GM18505 (cell line): ENCODE measurements at regions not wholly inside any gene's neighbourhood (a gene's known extent, or its start where the extent isn't known, plus 50 kb on each side); places are given as distances from the start of the nearest gene placed in this dataset.
"Not testable (repeated sequence)": the region's sequence is repeated elsewhere in the genome, so short reads cannot be mapped to it uniquely, and the experiment has no call there.

Source experiments
- ATAC-seq: cut with Tn5 transposase; IDR thresholded peaks from one replicate; pipeline ENCODE4 v1.9.1; 2021; ENCODE audit not compliant: unreplicated experiment
- POLR2A ChIP-seq: IDR thresholded peaks from 4 replicates; pipeline ENCODE4 v1.6.1; 2011; ENCODE audit warnings: borderline replicate concordance; ENCODE audit not compliant: insufficient read depth, insufficient read length; ENCODE audit errors: extremely low read depth

DNA sequence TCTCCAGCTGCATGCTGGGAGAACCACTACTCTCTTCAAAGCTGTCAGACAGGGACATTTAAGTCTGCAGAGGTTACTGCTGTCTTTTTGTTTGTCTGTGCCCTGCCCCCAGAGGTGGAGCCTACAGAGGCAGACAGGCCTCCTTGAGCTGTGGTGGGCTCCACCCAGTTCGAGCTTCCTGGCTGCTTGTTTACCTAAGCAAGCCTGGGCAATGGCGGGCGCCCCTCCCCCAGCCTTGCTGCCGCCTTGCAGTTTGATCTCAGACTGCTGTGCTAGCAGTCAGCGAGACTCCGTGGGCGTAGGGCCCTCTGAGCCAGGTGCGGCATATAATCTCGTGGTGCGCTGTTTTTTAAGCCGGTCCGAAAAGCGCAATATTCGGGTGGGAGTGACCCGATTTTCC, 215.0 kb downstream of the STIM2 start:
- ATAC-seq = not testable (repeated sequence)

DNA sequence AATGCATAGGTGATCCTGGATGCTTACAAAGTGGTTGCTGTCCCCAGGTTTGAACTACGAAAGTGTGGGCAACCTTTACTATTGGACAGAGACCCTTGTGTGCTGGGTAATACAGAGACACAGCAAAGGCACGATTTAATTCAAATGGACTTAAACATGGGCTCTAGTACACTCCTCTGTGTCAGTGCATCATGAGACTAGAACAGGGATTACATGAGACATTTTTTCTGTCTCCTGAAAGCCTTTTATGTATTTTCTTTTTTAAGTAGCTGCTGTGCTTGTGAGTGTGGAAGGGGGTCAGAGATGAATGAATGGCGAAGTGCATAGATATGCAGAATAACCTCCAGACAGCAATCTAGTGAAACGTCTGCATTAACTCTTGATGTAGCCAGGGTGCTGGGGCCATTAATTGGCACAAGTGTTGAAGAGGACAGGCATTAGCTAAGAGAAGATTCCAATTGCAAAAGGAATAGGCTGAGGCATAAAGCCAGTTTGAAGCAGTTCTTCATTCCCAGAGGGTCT, 218.4 kb downstream of the STIM2 start:
- ATAC-seq = no peak
- TF ChIP-seq POLR2A = no peak

DNA sequence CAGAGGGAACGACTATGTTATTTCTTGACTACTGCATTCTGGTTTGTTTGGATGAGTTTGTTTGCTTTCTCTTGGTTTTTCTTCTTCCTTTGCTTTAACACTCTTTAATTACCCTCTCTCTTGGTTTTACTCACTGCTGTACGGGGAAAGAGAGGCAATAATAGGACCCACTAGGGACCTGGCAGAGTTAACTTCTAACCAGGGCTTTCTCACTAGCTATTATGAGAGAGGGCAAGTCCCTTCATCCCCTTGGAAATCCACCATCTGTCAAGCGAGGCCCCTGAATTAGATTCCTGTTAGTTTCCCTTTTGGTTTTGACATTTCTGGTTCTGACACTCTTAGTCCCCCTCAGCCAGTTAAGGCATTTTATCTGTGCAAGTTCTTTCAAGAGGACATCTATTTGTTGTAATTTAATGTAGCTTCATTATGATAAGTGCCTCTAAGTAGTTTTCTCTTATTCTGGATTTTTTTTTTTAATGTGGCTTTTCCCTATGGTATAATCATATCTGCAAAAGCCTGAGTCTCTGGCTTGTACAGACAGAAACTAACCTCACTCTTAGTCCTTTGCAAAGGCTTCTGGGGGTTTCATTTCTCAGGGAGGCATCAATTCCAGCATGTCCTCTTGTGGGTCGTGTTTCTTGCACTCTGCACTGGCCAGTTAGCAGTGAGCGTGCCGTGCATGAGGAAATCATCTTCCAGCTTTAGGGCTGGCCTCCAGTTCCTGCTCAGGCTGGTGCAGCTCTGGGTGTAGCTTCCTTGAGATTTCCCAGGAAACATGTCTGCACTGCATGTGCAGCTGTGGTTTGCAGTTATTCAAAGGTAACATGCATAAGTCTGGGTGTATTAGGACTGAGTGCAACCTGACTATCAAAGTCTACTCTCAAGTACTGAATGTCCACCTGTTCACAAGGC, 221.3 kb downstream of the STIM2 start:
- no peak for TF ChIP-seq POLR2A
- ATAC-seq = no peak

DNA sequence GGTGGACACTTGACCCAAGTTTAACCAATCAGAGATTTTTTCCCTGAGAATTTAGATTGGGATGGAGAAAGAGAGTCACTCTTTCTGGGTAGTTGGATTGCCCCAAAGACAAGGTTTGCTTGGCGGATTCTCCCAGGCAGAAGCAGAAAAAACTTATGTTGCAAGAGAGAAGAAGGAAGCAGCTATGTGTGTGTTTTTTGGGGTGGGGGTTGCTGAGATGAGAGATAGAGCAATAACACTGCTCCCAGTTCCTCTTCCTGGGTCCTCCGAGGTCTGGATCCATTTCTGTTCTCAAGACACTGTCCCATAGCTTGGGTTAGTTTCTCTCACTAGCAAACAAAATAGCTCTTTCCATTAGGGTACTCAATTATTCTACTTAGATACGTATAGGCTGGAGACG, 222.1 kb downstream of the STIM2 start:
- no peak for ATAC-seq
- TF ChIP-seq POLR2A = no peak

DNA sequence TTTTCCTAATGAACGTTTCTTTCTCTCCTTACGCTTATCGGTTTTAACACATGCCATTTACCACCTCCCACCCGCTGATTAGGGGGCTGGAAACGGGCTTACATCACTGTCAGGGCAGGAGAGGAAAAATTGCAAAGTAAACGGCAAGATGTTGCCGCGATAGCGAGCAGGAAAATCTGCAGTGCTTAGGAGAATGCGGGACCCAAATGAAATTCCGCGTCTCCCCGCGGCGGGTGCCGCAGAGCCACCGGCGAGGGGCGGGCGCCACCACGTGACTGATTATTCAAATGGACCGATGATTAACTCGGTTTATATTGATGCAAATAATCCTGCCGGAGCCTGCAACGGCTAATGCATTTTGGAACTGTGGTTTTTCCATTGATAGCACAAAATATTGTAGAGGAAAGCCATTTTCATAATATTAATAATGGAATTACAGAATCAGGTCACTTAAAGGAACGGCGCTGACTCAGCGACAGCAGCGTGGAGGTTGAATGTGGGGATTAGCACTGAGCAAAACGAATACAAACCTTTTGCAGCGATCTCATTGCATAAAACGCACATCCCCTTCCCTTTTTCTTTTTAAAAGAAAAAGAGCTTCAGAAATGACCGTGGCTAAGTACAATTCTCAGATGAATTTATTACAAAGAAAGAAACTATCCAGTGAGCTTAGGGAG, 224.2 kb downstream of the STIM2 start:
- TF ChIP-seq POLR2A = no peak
- ATAC-seq = no peak

DNA sequence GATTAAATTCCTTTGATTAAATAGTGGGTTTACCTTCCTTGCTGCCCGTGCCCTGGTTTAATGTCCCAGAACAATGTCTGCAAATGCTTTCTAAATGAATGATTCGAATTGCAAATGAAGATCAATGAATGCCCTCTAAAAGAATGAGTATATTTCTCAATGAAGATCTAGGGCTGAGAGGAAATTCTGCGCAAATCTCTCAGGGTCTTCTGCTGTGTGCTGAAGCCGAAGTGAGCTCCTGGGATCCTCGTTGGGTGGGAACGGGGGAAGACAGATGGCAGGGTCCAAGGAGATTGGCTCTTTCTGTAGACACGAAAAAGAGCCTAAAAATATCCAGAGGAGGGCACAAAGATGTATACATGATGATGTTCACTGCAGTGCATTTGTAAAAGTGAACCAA, 224.8 kb downstream of the STIM2 start:
- ATAC-seq = no peak
- TF ChIP-seq POLR2A = no peak

DNA sequence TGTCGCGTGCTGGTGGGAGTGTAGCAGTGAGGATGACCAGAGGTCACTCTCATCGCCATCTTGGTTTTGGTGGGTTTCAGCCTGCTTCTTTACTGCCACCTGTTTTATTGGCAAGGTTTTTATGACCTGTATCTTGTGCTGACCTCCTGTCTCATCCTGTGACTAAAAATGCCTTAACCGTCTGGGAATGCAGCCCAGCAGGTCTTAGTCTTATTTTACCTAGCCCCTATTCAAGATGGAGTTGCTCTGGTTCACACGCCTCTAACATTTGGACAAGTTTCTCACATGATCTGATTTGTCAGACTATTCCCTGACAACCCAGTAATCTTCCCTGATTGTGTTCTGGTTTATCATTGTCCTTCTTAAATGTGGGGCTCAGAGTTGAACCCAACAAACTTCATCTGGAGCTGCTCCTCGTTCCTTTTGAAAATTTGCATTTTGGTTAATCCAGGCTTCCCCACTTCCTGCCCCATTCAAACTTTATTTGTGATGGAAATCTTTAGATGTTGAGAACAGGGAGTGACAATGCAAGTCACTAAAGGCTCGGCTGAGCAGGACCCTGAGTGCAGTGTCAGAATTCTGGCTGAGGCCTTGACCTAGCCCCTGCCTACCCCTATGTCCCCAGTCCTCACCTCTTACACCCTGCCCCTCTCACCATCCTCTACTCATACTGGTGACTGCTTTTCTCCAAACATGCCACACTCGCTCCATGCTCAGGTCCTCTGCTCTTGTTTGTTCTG, 226.8 kb downstream of the STIM2 start:
- no peak for ATAC-seq
- TF ChIP-seq POLR2A = no peak

DNA sequence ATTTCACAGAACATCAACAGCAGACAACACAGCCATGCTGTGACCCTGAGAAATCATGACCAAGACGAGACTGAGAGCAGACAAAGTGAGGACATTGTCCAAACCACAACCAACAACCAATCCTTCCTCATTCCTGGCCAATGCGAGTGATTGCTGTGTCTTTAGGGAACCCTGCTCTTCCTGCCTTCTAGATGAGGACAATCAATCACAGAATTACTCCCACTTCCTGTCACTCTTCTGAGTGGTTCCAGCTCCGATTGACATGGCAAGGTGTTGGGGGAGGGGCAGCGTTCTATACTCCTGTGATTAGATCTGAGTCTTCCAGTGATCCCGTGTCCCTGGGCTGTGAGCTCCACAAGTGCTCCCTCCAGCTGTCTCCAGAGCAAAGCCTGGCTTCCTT, 227.8 kb downstream of the STIM2 start:
- TF ChIP-seq POLR2A = no peak
- ATAC-seq = no peak

DNA sequence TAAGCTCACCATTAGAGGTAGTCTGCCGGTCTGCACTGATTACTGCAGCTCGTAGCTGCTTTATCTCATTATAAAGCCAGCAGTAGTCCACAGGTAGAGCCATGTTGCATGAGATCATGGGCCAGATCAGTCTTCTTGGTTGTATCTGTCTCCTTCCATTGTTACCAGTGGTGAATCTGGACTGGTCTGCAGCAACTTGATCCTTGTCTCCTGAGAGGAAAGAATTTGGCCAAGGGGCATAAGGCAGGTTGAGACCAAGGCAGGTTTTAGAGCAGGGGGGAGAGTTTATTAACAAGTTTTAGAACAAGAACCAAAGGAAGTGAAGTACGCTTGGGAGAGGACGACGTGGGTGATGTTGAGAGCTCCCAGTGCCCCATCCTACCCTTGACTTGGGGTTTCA, 228.5 kb downstream of the STIM2 start:
- no peak for ATAC-seq
- no peak for TF ChIP-seq POLR2A

DNA sequence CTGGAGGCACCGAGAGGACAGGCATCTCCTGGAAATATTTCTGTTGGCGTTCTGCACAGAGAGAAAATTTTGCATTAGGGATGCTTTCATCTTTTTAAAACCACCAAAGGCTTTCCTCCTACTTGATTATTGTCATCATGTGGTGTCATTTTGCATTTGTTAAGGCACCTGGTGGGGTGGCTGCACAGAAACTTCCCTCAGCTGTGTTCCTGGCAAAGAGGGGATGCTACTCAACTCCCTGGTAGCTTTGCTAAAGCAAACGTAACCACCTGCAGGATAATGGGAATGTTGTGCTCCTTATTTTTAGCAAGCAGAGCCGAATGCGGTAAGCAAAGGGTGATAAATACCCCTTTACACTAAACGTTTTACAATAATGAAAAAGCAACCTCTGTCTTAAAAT, 229.8 kb downstream of the STIM2 start:
- TF ChIP-seq POLR2A = no peak

DNA sequence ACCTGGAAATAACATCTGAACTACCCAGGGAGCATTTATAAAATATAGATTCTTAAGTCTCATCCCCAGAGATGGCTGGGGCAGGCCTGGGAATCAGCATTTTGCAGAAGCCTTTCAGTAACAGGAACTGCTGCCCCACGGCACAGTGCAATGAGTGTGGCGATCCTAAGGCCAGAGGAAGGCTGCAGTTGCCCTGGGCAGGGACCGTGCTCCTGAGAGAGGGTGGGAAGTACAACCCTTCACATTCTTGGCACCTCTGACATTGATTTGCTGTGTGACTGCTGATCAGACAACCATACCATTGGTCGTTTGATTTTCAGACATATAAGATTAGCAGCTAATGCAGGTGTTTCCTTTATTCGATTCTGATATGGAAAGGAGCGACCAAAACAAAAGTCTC, 233.6 kb downstream of the STIM2 start:
- no peak for TF ChIP-seq POLR2A

More for the DNA sequence above, 229.8 kb downstream of the STIM2 start:
- no peak for ATAC-seq

DNA sequence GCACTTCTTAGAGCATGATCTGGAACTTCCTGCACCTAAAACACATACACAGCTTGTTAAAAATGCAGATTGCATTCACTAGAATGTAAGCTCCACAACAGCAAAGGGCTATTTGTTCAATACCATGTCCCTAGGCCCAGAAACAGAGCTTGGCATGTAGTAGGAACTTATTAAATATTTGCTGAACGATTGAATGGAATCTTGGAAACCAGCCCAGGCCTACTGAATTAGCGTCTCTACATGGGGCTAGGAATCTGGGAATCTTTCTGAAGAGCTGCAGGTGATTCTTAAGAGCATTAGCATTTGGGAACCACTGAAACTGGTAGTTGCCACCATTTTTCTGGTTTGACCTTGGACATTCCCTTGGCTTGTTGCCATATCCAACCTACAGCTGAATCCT, 234.1 kb downstream of the STIM2 start:
- no peak for ATAC-seq
- no peak for TF ChIP-seq POLR2A

More for the DNA sequence above, 233.6 kb downstream of the STIM2 start:
- no peak for ATAC-seq

DNA sequence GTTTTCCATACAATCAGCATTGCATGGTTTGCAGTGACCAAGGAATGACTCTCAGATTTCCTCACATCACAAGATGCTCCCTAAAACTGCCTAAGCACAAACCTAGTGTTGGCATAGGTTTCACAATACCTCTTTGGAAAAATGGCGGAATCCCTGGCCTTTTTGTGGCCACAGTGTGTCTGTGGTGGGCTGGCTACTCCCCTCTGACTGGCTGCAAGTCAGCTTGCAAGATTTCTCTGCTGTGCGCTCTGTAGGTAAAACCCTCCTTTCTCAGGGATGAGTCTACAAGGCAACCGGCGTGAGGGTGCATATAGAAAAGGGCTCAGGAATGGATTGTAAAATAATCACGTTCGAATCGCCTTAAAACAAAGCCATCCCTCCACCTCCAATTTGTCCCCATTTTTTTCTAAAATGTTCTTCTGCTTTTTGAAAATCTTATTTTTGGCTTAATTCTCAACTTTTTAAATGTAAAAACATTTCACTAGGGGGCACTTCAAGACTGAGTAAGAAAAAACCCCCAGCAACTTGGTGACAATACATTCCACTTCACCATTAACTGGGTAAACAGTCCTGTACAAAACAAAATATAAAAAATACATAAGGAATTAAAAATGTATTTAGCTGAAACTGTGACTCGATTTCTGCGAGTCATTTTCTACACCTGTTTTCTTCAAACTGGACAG, 235.6 kb downstream of the STIM2 start:
- no peak for TF ChIP-seq POLR2A
- no peak for ATAC-seq
